GM19463 (cell line): ENCODE measurements at regions not wholly inside any gene's neighbourhood (a gene's known extent, or its start where the extent isn't known, plus 50 kb on each side); places are given as distances from the start of the nearest gene placed in this dataset.

ENCODE experiments used
- ATAC-seq: cut with Tn5 transposase; IDR thresholded peaks from one replicate; pipeline ENCODE4 v1.9.1; 2021; ENCODE audit warnings: mild to moderate bottlenecking, moderate library complexity; ENCODE audit not compliant: unreplicated experiment

GRCh38 chr14:99098199-99098598, 173.8 kb downstream of the BCL11B start:
- ATAC-seq: no peak

DNA sequence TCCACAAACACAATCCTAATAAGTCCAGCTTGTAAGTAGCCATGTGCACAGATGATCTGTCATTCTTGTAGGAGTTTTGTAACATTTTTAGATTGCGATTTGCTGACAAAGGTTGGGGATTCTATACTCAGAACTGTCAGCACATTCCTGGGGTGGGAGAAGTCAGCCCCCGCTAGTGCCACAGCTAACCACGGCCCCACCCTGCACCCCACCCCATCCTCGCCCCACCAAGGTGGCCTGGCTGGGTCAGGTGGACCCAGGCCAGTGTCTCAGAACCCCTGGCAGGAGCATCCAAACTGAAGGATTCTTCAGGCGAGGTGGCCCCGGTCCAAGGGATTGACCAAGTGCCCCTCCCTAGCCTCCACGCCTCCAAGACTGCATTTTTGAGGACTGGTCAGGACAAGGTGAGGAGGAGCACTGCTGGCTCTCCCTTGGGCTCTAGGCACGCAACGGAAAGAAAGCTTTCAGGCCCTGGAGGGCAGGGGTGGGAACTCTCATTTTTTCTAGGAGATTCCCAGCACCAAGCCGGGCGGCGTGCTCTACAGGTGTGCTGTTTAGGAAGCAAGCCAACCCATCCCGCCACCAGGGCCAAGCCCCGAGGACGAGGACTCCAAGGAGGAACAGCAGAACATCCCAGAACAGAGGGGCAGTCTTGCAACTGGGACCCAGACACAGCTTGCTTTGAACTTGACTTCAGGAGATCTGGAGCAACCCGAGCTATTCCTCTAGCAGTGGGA, 172.8 kb downstream of the BCL11B start:
- ATAC-seq: no peak

- ATAC-seq: no peak
These were observed 171.3 kb downstream of the BCL11B start for GRCh38 chr14:99100497-99101270.

DNA sequence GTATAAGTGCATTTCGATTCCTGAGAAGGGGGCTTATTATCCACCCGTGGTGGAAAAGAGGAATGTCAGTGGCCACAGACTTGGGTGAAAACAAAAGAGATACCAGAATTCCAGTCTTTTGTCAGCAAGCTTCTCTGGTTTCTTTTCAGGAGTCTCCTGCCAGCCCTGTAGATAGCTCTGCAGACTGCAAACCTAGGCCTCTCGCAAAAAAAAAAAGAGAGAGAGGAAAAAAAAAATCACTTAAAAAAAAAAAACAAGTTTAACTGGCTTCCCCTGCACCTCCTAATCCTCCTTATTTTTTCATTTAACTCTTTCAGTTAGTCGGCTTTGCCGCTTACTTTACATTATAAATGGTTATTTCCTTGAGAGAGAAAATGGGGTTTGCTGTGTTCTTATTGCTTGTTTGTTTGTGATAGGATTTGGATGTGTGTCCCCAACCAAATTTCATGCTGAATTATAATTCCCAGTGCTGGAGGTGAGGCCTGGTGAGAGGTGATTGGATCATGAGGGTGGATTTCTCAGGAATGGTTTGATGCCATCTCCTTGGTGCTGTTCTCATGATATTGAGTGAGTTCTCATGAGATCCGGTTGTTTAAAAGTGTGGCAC, 170.0 kb downstream of the BCL11B start:
- no peak for ATAC-seq

DNA sequence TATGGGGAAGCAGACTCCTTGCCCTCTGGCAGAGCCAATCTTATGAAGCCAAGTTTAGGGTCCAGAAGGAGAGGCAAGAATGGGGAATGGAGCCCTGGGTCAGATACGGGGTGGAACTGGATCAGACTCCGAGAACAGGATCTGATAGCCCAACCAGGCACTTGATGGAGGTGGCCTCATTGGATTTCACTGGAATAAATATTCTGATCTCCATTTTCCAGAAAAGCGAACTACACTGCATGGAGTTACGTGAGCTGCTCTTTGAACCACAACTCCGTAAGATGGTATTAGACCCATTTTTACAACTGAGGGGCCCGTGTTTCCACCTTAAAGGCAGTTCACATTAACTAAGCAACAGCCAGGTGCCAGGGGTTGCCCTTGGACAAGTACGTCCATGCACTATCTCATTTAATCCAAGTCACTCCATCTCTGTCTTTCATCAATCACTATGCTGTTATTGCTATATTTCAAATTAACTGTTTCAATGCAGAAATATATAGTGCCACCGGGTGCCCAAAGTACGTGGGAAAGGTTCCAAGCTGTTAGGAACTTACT, 155.2 kb downstream of the BCL11B start:
- no peak for ATAC-seq

DNA sequence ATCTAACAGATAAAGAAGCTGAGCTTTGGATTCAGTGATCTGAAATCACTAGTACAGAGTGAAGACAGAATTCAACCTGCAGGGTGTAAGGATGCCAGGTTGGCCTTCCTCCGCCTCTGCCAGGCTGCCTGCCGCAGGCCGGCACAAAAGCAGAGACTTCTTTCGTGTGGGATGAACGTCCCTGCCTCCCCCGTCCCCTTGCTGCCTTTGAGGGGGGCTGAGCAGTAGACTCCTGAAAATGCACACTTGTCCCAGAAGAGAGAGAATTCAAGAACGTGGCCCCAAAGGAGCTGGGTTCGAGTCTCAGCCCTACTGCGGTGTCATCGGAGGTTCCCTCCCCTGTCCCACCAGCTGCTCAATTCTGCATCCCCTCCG, 154.3 kb downstream of the BCL11B start:
- ATAC-seq: no peak

GRCh38 chr14:99118046-99118721, 153.8 kb downstream of the BCL11B start:
- no peak for ATAC-seq

GRCh38 chr14:99118946-99119345, 153.1 kb downstream of the BCL11B start:
- no peak for ATAC-seq
